HG03103 (cell line): ENCODE measurements at regions not wholly inside any gene's neighbourhood (a gene's known extent, or its start where the extent isn't known, plus 50 kb on each side); places are given as distances from the start of the nearest gene placed in this dataset.
A peak's percentile ranks its signal among the peaks of the same experiment; 100 is the strongest.

Experiments used
- ATAC-seq: cut with Tn5 transposase; IDR thresholded peaks from one replicate; pipeline ENCODE4 v1.9.1; 2021; ENCODE audit warnings: low read depth; ENCODE audit not compliant: unreplicated experiment

DNA sequence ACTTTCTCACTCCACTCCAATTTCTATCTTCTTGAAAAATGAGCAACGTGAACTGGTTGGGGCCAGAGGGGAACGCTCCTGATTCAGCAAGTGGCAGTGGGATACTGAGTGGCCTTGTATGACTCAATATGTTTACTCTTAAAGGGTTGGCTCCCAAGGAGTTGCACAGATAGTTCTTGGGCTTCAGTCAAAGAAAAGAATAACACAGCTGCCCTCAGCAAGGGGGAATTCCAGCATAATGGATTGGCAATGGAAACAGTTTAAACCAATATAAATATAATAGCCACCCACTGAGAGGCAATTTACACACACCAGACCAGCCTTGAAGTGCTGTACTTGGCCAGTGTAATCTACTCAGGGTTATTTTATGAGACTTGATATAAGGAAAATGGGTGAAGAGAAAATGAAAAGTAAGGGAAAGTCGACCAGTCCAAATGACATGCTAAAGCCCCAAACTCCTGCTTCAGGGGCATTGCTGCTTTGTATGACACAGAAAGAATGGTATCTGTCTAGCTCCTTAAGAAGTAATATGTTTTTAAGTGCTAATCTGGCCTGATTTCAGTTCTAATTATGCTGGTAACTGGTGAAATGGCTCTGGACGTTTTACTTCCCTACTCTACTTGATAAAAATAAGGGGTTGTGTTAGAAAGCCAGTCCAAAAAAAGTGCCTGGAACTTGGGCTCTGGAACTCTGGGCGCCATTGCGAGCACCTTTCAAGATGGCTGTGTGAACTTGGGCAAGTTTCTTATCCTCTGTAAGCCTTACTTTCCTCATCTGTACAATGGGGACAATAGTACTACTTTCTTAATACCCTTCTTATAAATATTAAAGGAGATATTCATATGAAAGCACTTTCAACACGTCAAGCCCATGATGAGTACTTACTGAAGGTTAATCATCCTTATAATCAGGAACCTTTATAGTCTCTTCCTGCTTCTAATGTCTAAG, 712.9 kb upstream of the MAP3K7 start:
- ATAC-seq: no peak

DNA sequence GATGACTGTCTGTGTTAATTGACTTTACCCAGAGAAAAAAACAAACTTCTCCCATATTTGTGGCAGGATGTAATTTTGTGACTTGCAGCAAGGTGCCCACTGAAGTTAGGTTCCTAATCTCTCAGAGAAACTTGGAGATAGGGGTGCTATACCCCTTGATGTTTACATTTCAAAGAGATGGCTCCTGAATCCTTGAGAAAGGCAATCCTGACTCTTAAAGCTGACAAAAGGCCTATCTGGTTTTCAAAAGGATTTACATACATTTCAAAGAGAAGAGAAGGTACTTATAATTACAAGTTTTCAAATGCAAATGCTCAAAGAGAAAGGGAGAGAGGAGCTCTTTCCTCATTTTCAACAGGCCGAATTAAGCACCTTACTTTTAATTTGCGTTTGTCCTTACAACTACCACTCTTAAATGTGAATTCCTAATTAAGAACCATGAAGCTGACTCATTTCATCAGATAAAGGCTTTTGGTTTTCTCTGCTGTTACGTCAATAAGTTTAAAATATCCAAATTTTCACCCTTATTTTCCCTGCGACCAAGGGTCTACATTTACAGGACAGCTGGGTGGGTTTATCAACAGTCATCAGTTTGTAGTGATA, 711.8 kb upstream of the MAP3K7 start:
- no peak for ATAC-seq

DNA sequence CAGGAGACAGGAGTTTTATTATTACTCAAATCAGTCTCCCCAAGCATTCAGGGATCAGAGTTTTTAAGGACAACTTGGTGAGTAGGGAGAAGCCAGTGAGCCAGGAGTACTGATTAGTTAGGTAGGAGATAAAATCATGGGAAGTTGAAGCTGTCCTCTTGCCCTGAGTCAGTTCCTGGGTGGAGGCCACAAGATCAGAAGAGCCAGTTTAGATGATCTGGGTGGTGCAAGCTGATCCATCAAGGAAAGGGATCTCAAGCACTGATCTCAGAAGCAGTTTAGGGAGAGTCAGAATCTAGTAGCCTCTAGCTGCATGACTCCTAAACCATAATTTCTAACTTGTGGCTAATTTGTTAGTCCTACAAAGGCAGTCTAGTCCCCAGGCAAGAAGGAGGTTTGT, 706.5 kb upstream of the MAP3K7 start:
- ATAC-seq: no peak

DNA sequence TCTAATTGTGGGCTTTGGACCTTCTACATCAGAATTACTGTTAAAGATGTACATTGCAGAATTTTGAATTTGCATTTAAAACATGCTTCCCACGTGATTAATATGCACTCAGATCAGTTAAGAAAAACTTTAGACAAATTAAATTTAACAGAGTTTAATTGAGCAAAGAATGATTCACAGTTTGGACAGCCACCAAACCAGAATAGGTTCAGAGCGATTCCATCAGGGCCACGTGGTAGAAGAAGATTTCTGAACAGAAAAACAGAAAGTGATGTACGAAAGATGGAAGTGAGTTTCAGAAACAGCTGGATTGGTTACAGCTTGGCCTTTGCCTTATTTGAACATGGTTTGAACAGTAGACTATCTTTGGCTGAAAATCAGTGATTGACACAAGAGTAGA, 704.2 kb upstream of the MAP3K7 start:
- ATAC-seq: no peak

DNA sequence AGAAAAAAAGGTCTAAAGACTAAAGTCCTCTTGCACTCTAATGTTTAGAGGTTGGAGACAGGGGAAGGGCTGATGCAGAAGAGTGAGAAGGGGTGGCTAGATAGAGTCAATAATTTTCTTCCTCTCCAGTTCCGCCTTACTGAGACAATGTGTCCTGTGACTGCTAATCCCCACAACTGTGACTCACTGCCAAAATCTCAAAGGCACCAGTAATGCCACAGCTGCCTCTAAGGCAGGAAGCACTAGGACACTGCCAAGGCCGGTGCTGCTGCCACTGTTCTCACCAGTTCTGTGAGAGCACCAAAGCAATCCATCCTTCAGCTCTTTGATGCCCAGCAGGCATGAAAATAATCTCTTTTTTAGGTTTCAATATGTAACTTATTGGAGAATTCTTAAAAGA, 701.9 kb upstream of the MAP3K7 start:
- no peak for ATAC-seq

DNA sequence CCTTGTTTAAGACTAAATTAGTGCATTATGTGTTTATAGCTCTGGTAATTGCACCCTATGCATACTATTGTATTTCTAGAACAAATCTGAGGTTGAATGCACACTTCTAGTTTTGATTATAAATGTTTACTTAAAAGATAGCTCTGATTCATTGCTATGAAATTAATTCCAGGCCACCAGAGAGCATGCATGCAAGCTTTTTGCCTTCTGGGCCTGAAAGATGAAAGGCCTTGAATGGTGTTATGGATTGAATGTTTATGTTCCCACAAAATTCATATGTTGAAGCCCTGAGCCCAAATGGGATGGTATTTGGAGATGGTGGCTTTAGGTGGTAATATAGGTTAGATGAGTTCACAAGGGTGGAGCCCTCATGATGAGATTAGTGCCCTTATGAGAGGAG, 695.0 kb upstream of the MAP3K7 start:
- ATAC-seq: no peak

DNA sequence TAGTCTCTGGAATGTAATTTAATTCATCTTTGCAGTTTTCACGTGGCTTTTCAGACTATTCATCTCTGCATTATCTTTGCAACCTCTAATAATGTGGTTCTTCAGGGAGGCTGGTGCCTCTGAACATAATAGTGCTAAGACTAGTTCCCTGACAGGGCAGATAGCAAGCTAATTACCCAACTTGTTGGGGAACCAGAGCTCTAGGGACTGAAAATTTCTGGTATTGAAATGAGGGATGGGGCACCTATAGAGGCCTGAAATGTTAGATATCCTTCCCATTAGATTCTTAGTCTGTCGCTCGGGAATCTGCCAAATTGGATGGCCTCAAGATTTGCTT, 693.6 kb upstream of the MAP3K7 start:
- no peak for ATAC-seq

DNA sequence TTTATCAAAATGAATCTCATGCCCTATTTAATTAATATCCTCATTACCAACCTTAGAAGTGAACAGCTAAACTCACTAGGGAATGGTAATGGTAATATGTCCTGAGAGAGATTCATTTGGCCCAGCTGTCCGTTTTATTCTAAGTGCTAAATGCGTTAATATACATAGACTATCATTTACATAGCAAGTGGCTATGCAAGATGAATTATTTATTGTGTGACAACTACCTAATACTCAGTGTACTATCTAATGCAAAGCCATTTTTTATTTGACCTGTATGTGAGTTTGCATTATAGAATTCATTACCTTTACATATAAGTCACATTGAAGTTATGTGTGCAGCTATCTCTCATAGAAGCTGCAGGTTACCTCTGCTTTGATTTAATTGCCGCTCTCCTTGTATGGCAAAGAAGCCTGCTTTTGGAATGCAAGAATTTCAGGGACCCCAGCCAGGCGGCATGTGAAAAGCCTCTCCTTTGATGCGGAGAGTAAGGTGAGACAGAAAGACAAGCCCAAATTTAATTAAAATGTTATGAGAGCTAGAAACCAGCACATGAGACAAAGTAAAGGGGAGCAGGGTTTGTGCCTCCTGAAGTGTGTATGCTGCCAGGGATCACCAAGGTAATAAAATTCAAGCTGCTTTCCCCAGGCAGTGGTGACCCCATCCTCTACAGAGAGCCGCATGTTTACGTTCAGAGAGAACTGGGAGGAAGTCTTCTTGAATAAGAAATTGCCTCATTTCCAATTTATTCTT, 693.0 kb upstream of the MAP3K7 start:
- ATAC-seq: no peak

DNA sequence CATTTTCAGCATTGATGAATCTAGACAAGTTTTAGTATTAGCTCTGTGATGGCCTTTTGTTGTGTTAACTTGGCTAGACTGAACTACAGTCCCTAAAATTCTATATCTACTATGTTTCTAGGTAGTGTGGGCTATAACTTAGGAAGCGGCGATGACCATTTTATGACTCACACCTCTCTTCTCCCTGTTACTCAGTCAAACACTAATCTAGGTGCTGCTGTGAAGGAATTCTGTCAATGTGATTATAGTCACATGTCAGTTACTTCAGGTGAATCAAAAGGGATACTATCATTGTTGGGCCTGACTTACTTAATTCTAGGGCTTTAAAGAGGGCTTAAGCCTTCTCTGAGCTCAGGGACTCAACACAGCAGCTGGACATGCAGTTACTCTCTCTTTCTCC, 691.5 kb upstream of the MAP3K7 start:
- no peak for ATAC-seq

DNA sequence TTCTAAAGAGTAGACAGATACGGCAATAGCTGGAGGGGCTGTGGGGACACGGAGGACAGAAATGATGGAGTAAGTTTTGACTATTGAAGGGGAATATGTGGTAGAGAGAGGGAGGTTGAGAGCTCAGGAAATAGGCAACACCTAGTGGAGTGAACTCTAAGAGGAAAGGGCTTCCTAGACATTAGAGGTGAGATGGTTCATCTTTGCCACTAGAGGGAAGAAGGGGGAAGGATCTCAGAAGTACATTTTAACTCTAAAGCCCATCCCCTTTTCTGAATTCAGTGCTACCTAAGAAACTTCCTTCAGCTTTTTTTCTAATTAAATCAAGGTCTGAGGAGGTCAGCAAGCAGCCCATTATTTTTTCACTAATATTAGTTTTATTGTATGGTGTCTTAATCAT, 689.4 kb upstream of the MAP3K7 start:
- no peak for ATAC-seq

DNA sequence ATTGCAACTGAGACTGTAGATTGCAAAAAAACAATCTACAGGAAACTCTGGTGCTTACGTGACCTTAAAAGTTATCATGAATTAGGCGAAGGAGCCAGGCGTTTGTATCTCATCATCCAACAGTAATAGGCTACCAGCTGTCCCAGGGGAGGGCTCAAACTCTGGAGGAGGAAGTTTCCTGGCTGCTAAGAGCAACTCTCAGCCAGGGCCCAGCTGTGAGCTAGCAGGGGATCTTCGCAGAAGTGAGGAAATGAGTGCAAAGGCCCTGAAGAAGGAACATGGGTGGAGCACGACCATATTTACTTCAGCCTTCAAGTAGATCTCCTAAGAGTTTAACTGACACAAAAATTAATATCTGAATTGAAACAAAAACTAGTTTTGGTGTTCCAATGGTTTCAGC, 686.9 kb upstream of the MAP3K7 start:
- ATAC-seq: no peak

DNA sequence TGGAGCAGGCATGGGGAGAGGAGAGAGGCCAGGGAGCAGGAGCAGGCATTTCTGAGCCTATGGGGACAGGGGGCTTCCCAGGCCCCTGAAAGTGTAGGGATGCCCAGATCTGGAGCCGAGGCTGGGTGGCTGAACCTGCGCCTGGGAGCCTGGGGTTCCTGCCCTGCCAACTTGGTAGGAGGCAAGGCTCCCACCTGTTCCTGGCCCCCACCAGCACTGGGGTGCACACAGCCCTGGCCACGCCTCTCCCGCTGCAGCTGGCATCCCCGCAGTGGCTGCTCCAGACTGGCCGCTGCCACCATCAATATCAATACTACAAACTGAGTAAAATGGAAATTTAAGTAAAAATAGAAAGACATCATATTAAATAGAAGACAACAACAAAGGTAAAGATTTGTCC, 684.9 kb upstream of the MAP3K7 start:
- ATAC-seq: no peak

DNA sequence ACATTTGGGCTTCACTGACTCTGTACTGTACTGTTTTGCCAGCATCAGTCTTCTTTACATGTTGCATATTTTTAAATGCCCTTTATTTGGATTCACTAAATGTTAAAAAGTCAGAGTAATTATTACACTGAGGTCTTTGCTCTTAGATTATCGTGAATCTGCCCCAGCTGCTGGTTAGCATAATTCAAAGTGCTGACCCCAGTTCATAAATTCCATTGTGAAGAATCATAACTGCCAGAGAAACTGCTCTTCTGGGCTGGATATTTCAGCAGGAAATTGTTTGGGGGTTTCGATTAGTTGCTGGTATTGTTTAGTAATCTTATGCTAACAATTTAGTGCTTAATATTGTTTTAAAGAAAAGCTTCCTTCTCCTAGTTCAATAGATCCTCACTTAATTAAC, 682.1 kb upstream of the MAP3K7 start:
- no peak for ATAC-seq

DNA sequence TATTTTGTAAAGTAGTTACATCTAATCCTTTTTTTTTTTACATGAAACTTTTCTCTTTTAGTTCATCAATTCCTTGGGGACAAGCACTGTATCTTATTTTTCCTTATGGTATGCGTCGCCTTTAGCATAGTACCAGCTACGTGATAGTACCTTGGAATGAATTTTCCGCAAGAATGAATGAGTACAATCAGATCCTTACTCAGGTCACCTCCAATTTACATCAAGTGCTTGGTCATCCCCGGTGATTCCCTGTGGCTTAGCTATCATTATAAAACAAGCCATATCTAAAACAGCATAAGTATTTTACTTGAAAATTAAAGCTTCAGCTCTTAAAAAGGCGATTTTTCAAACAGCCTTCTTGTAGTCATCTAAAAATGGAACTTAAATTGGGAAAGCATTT, 680.4 kb upstream of the MAP3K7 start:
- no peak for ATAC-seq

DNA sequence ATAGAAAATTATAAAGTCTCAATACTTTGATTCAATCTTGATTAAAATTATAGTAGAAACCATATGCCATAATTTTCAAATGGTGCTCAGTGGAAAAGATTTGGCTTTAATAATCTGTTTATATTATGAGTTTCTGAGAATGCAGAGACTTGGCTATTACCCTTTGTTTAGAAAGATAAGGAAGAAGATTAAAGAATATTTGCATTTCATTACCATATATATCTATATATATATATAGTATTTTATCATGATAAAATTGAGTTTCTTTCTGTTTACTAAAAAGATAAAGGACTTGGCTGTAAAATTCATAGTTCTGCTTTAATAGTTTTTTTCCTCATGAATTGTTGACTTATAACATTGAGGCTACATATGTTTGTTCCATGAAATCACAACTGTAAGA, 679.3 kb upstream of the MAP3K7 start:
- ATAC-seq: no peak

DNA sequence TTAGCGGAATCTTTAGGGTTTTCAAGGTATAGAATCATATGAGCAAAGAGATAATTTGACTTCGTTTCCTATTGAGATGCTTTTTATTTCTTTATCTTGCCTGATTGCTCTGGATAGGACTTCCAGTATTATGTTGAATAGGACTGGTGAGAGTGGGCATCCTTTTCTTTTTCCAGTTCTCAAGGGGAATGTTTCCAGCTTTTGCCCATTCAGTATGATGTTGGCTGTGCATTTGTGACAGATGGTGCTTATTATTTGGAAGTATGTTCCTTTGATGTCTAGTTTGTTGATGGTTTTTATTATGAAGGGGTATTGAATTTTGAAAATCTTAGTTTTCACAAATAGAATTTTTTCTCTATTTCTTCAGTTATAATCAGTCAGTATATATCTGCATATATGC, 656.6 kb upstream of the MAP3K7 start:
- ATAC-seq: no peak

DNA sequence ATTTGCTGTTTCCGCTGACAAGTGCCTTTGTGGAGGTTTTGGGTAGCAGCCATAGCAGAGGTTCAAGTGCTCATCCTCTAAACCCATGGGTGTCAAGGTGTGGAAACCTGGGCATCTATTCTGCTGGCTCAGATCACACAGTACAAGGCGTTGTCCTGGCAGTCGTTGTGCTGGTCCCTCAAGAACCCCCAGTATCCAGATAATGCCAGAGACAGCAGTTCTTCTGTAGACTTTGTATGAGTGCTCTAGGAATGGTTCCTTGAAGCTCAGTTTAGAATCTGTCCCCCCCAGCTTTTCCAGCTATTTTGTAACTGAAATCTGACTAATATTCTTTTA, 655.7 kb upstream of the MAP3K7 start:
- no peak for ATAC-seq

DNA sequence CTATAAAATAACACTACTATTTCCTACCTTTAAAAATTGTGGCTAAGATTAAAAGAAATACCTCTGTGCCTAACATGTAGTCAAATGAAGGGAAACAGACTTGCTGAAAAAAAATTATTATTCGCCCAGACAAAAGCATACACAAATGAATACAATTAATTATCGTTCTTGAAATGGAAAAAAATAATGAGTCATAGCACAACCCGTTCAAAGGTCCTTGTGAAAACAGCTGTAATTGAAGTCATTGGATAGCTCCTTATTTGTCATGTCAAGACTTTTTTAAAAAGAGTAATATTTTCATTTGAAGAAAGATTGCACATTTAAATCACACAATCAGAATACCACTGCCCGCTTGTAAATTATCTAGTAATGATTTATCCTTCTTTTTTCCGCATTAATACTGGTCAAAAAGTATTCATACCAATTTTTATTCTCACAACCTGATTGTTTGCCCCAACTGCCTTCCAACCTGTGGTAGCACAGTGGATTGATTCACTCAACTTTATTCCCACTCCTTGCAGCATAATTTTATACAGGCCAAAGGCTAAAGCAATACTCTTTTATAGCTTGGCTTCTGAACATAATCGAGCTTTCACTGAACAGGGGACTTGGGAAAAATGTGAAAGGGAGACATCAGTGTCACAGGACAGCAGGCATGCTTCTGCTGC, 655.2 kb upstream of the MAP3K7 start:
- ATAC-seq: no peak

DNA sequence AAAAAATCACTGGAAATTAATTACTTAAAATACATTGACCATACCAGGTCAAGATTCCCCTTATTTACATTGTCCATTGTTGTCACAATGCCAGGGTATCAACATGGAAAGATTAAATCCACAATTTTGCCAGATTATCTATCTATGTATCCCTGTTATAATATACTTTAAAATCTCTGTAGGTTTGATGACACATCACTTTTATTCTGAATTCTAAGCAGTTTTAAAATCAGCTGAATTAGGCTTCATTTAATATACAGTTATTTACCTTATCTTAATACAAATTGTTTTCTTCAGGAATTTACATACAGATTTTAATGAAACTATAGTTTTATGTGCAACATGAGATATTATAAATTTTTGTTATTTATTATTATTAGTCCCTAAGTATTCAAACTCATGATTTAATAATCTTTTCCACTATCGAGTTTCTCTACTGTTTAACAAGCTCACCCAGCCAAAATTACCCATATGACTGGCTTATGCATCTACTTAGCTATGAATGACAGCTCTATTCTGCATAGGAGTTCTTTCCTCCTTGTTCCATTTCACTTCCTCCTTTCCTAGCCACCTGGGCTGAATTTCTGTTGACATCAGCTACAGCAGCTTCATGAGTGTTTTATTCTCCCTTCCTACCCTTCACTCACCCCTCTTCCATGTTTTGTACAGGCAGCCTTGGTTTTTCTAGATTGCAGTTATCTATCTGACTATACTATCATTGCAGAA, 654.2 kb upstream of the MAP3K7 start:
- peak; percentile 75 for ATAC-seq

DNA sequence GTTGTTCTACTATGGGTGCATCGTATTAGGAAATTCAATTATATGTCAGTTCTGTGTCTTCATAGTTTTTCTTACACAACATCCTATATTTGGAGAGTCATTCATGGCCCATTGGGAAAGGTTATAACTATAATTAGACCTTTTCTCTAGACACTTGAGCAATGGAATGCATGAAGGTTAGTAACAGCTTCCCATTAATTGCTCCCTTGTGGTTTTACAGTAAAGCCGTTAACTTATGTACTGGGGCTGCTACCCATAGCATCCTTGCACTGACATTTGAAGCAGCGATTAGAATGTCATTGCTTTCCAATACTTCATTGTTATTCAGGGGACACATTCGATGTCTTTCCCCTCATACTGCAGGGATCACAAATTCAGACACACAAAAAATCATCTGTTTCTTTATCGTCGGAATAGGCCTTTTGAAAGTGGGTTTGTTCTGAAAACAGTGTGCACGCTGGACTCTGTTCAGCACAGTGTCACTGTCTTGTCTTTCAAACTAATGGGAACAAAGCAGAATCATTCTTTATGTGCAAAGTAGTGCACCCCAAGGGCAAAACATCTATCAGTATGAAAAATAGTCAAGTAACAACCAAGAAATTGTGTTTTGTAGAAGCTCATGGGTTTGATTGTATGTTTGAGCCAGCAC, 634.3 kb upstream of the MAP3K7 start:
- no peak for ATAC-seq
